Panc1 (cell line): ENCODE measurements at regions not wholly inside any gene's neighbourhood (a gene's known extent, or its start where the extent isn't known, plus 50 kb on each side); places are given as distances from the start of the nearest gene placed in this dataset.

Experiments used
- POLR2AphosphoS5 ChIP-seq: IDR thresholded peaks from 2 replicates; pipeline ENCODE4 v1.6.1; 2012; ENCODE audit warnings: mild to moderate bottlenecking, low read depth, low read length, moderate library complexity
- SIN3A ChIP-seq: IDR thresholded peaks from 2 replicates; pipeline ENCODE4 v1.6.1; 2012; ENCODE audit warnings: low read depth, mild to moderate bottlenecking, low read length, moderate library complexity, borderline replicate concordance; ENCODE audit not compliant: insufficient read depth
- TF ChIP-seq, protein P1 (sequence below): fragments of 450-650 bp; IDR thresholded peaks from 2 replicates; pipeline ENCODE4 v1.5.1; 2017; ENCODE audit warnings: mild to moderate bottlenecking

DNA sequence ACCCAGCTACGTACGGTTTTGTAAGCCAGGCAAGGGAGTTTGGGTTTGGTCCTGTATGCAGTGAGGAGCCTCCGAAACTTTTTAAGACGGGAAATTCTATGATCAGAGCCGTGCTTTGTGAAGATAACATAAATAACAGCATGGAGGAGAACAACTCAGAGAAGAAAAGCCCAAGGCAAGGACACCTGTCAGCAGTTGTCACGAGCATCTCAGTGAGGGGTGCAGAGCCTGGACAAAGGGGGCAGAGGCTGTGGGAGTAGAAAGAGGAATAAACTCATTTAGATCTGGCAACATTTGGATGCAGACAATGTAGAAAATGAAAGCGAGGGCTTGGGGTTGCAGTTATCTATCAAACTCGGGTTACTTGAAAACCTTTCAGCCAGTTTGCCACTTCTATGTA is 64.5 kb downstream of the CAVIN2 start:
- TF ChIP-seq POLR2AphosphoS5 (no peak), SIN3A (no peak)
- TF ChIP-seq, protein P1, sequence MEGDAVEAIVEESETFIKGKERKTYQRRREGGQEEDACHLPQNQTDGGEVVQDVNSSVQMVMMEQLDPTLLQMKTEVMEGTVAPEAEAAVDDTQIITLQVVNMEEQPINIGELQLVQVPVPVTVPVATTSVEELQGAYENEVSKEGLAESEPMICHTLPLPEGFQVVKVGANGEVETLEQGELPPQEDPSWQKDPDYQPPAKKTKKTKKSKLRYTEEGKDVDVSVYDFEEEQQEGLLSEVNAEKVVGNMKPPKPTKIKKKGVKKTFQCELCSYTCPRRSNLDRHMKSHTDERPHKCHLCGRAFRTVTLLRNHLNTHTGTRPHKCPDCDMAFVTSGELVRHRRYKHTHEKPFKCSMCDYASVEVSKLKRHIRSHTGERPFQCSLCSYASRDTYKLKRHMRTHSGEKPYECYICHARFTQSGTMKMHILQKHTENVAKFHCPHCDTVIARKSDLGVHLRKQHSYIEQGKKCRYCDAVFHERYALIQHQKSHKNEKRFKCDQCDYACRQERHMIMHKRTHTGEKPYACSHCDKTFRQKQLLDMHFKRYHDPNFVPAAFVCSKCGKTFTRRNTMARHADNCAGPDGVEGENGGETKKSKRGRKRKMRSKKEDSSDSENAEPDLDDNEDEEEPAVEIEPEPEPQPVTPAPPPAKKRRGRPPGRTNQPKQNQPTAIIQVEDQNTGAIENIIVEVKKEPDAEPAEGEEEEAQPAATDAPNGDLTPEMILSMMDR: no peak
